GM23248 (cell line): ENCODE measurements at regions not wholly inside any gene's neighbourhood (a gene's known extent, or its start where the extent isn't known, plus 50 kb on each side); places are given as distances from the start of the nearest gene placed in this dataset.
"Not testable (repeated sequence)": the region's sequence is repeated elsewhere in the genome, so short reads cannot be mapped to it uniquely, and the experiment has no call there.

Experiments used
- DNase-seq: peaks from one replicate; pipeline ENCODE4 v3.0.0-alpha.2; 2015
- H2AFZ ChIP-seq: fragments of 200-600 bp; sonication (generic); 2 replicates; pipeline ENCODE4 v1.6.1; 2016; ENCODE audit warnings: antibody characterized with exemption
- H3F3A ChIP-seq: fragments of 200-600 bp; sonication (generic); 2 replicates; pipeline ENCODE4 v1.6.1; 2016; ENCODE audit warnings: mild to moderate bottlenecking, antibody characterized with exemption, mixed run types; ENCODE audit not compliant: insufficient read depth
- H3K27ac ChIP-seq: fragments of 200-600 bp; sonication (generic); 2 replicates; pipeline ENCODE4 v1.5.1; 2016; ENCODE audit warnings: mild to moderate bottlenecking
- H3K27me3 ChIP-seq: fragments of 200-600 bp; sonication (generic); replicated peaks from 2 replicates; pipeline ENCODE4 v1.6.1; 2016; ENCODE audit warnings: mild to moderate bottlenecking; ENCODE audit not compliant: insufficient read depth
- H3K36me3 ChIP-seq: fragments of 200-600 bp; sonication (generic); 2 replicates; pipeline ENCODE4 v1.6.1; 2016; ENCODE audit warnings: low read depth, mild to moderate bottlenecking
- H3K4me1 ChIP-seq: fragments of 200-600 bp; sonication (generic); 2 replicates; pipeline ENCODE4 v1.6.1; 2016; ENCODE audit warnings: mild to moderate bottlenecking; ENCODE audit not compliant: insufficient read depth
- H3K4me2 ChIP-seq: fragments of 200-600 bp; sonication (generic); one replicate; pipeline ENCODE4 v1.6.1; 2016; ENCODE audit warnings: mild to moderate bottlenecking; ENCODE audit not compliant: unreplicated experiment
- H3K4me3 ChIP-seq: fragments of 200-600 bp; sonication (generic); 2 replicates; pipeline ENCODE4 v1.5.1; 2016; ENCODE audit warnings: mild to moderate bottlenecking
- H3K79me2 ChIP-seq: fragments of 200-600 bp; sonication (generic); 2 replicates; pipeline ENCODE4 v1.6.1; 2016; ENCODE audit warnings: mild to moderate bottlenecking; ENCODE audit not compliant: insufficient read depth
- H3K9ac ChIP-seq: fragments of 200-600 bp; sonication (generic); 2 replicates; pipeline ENCODE4 v1.6.1; 2016; ENCODE audit warnings: mild to moderate bottlenecking
- H3K9me2 ChIP-seq: fragments of 200-600 bp; sonication (generic); 2 replicates; pipeline ENCODE4 v1.6.1; 2016; ENCODE audit warnings: mixed run types, mild to moderate bottlenecking, moderate library complexity; ENCODE audit not compliant: insufficient read depth
- H3K9me3 ChIP-seq: fragments of 200-600 bp; sonication (generic); one replicate; pipeline ENCODE4 v1.6.1; 2017; ENCODE audit warnings: low read depth
- H4K20me1 ChIP-seq: fragments of 200-600 bp; sonication (generic); 2 replicates; pipeline ENCODE4 v1.6.0; 2016; ENCODE audit not compliant: insufficient read depth
- EZH2 ChIP-seq: fragments of 200-600 bp; sonication (generic); IDR thresholded peaks from 2 replicates; pipeline ENCODE4 v1.6.1; 2018; ENCODE audit warnings: antibody characterized with exemption, mild to moderate bottlenecking; ENCODE audit not compliant: insufficient read depth, poor library complexity, severe bottlenecking
- EZH2phosphoT487 ChIP-seq: fragments of 200-600 bp; sonication (generic); IDR thresholded peaks from 2 replicates; pipeline ENCODE4 v1.6.1; 2018; ENCODE audit warnings: antibody characterized with exemption, moderate library complexity, mild to moderate bottlenecking, low read depth; ENCODE audit not compliant: insufficient read depth
- WGBS, 2 experiments: methylation state at CpG; one replicate each; pipeline ENCODE4 v1.1.6; 2015 to 2017; ENCODE audit warnings: low lambda C conversion rate in 2 of 2, low coverage in 1 of 2; ENCODE audit errors: missing lambda C conversion rate in 2 of 2; 5-methylcytosine and 5-hydroxymethylcytosine counted together
- in situ Hi-C: fragments of 300-500 bp; cut with MboI; formaldehyde crosslinking; loops from 2 replicates; pipeline ENCODE4 v1.15.0; 2020

GRCh38 chr18:30775629-30776028, 266.9 kb downstream of the DSC3 start:
- no peaks in the 10 kb centered on the region for H3F3A ChIP-seq
- H4K20me1 ChIP-seq: no peaks in the 10 kb centered on the region
- peaks cover 7% of the 10 kb centered on the region for H3K9me3 ChIP-seq
- H3K27me3 ChIP-seq: no peaks in the 10 kb centered on the region
- no peaks in the 10 kb centered on the region for H3K9me2 ChIP-seq
- H3K4me2 ChIP-seq: no peak overlapping the region
- no peaks in the 10 kb centered on the region for H3K79me2 ChIP-seq
- H2AFZ ChIP-seq: no peak overlapping the region
- H3K36me3 ChIP-seq: no peaks in the 10 kb centered on the region
- in situ Hi-C loops: no loop called here
- no peaks in the 10 kb centered on the region for H3K4me1 ChIP-seq
- DNase-seq: no peak
- no peak overlapping the region for H3K27ac ChIP-seq
- no peak overlapping the region for H3K9ac ChIP-seq
- H3K4me3 ChIP-seq: no peak overlapping the region
- no peak for TF ChIP-seq EZH2phosphoT487
- no peak for TF ChIP-seq EZH2

DNA sequence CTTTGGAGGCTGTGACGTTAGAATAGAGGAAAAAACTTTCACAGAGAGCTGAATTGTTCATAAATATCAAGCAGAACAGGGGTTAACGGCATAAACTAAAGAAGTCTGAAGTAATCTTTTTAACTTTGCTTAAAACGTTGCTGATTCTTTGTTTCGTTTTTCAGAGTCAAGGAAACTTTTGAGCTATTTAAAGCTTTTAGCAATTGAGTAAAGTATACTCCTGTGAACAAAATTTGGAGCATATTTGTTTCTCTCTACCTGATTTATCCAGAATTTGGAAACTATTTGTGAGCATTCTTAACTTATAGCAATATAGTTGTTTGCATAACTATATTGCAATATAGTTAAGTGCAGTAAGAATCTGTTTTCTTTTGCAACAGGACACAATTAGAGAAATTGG, 270.4 kb downstream of the DSC3 start:
- H3K79me2 ChIP-seq, H3K9ac ChIP-seq, H3K4me1 ChIP-seq, H3K27me3 ChIP-seq, H3K27ac ChIP-seq, H3K36me3 ChIP-seq, H4K20me1 ChIP-seq, H3K4me3 ChIP-seq, H2AFZ ChIP-seq, H3K9me3 ChIP-seq, H3K4me2 ChIP-seq, in situ Hi-C loops, H3K9me2 ChIP-seq, DNase-seq, H3F3A ChIP-seq: not testable (repeated sequence)
- 3 to 6% methylated on average over 4 of the region's 4 CpGs for WGBS, 2 experiments

- Histone ChIP-seq H3K9ac (no peak overlapping the region), H3K4me1 (no peaks in the 10 kb centered on the region), H3K27ac (no peak overlapping the region), H3F3A (no peaks in the 10 kb centered on the region), H3K9me2 (no peaks in the 10 kb centered on the region), H3K27me3 (no peaks in the 10 kb centered on the region), H3K36me3 (no peaks in the 10 kb centered on the region), H3K79me2 (no peaks in the 10 kb centered on the region), H3K4me3 (no peak overlapping the region), H2AFZ (no peak overlapping the region), H4K20me1 (no peaks in the 10 kb centered on the region), H3K9me3 (no peaks in the 10 kb centered on the region), H3K4me2 (no peak overlapping the region)
- no peak for DNase-seq
- TF ChIP-seq EZH2 (no peak), EZH2phosphoT487 (no peak)
- WGBS, 2 experiments: 0% methylated on average over 1 of the region's 1 CpG
- in situ Hi-C loops: no loop called here
Measured at GRCh38 chr18:30766053-30766452, 276.5 kb downstream of the DSC3 start.

DNA sequence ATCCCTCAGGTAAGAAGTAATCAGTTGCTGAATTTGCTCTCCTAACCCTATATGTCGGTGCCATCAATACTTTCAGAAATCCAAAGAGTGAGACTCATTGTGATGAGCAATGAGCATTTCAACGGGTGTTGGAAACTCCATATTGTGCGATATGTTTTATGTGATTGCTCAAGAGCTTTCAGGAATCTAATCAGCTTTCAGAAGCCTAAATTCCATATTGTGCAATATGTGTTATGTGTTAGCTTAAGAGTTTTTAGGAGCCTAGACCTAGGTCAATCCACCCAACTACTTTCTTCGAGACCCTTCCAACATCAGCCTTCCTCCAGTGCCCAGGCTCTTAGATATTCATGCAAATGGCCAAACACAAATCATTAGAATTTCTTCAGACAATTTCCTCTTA, 277.3 kb downstream of the DSC3 start:
- Histone ChIP-seq H3K9me2 (no peaks in the 10 kb centered on the region), H2AFZ (no peak overlapping the region), H3K27me3 (no peaks in the 10 kb centered on the region), H3K4me2 (no peak overlapping the region), H3K9ac (no peak overlapping the region), H3K36me3 (no peaks in the 10 kb centered on the region), H4K20me1 (no peaks in the 10 kb centered on the region), H3K4me3 (no peak overlapping the region), H3K9me3 (no peaks in the 10 kb centered on the region), H3K4me1 (no peaks in the 10 kb centered on the region), H3K79me2 (no peaks in the 10 kb centered on the region), H3K27ac (no peak overlapping the region), H3F3A (no peaks in the 10 kb centered on the region)
- DNase-seq: no peak
- no peak for TF ChIP-seq EZH2phosphoT487
- no peak for TF ChIP-seq EZH2
- WGBS, 2 experiments: 20 to 21% methylated on average over 4 of the region's 4 CpGs
- in situ Hi-C loops: no loop called here

GRCh38 chr18:30763902-30764350, 278.6 kb downstream of the DSC3 start:
- H3K9ac ChIP-seq: no peak overlapping the region
- no peaks in the 10 kb centered on the region for H3K36me3 ChIP-seq
- H3K9me3 ChIP-seq: no peaks in the 10 kb centered on the region
- no peak overlapping the region for H3K27ac ChIP-seq
- no peak overlapping the region for H3K4me3 ChIP-seq
- H3F3A ChIP-seq: no peaks in the 10 kb centered on the region
- no peaks in the 10 kb centered on the region for H4K20me1 ChIP-seq
- in situ Hi-C loops: no loop called here
- no peaks in the 10 kb centered on the region for H3K27me3 ChIP-seq
- no peak overlapping the region for H3K4me2 ChIP-seq
- H2AFZ ChIP-seq: no peak overlapping the region
- no peak for DNase-seq
- no peaks in the 10 kb centered on the region for H3K4me1 ChIP-seq
- 0 to 1% methylated on average over 3 of the region's 3 CpGs for WGBS, 2 experiments
- H3K9me2 ChIP-seq: no peaks in the 10 kb centered on the region
- no peaks in the 10 kb centered on the region for H3K79me2 ChIP-seq
- TF ChIP-seq EZH2: no peak
- no peak for TF ChIP-seq EZH2phosphoT487
